Endothelial cell of umbilical vein (primary cell): ENCODE measurements at regions not wholly inside any gene's neighbourhood (a gene's known extent, or its start where the extent isn't known, plus 50 kb on each side); places are given as distances from the start of the nearest gene placed in this dataset.

Experiments used
- BruUV-seq: library from RNA; stranded (reverse); fragments of 400-500 nt; replicated peaks from 2 replicates; lab custom pipeline; 2021; lab: Mats Ljungman, UMichigan
- CTCF ChIA-PET: fragments of 300-600, 350-600 bp; sonication (Branson Sonifier 250); formaldehyde crosslinking; loops from one replicate; lab custom pipeline; 2021; ENCODE audit warnings: antibody characterized with exemption, inconsistent platforms; lab: Charles Lee
- POLR2A ChIA-PET: fragments of 300-600, 350-600 bp; sonication (Branson Sonifier 250); formaldehyde crosslinking; loops from one replicate; lab custom pipeline; 2021; ENCODE audit warnings: antibody characterized with exemption, inconsistent platforms; lab: Charles Lee
- DNase-seq: peaks from one replicate; pipeline ENCODE4 v3.0.0-alpha.2; 2011; ENCODE audit warnings: low read depth, low spot score
- FAIRE-seq: peaks from 2 replicates; lab custom pipeline; 2011; peaks lifted over from hg19 to GRCh38; lab: Jason Lieb, UNC
- H2AFZ ChIP-seq: 2 replicates; pipeline ENCODE4 v1.6.0; 2012; ENCODE audit warnings: low read depth, low read length, control low read depth, inconsistent platforms
- H3K27ac ChIP-seq: 2 replicates; pipeline ENCODE4 v1.5.1; 2011; ENCODE audit warnings: low read depth, mild to moderate bottlenecking, control low read depth, low read length, moderate library complexity; ENCODE audit not compliant: insufficient read depth
- H3K27me3 ChIP-seq, 2 experiments: 2 replicates each; pipeline versions ENCODE4 v1.6.0 to v1.6.1; 2011; ENCODE audit warnings: low read length in 2 of 2, mixed read lengths in 1 of 2; ENCODE audit not compliant: control insufficient read depth in 2 of 2, insufficient read depth in 2 of 2
- H3K36me3 ChIP-seq, 2 experiments: 2 replicates in 1 of 2; 3 replicates in 1 of 2; pipeline ENCODE4 v1.5.1; 2011; ENCODE audit warnings: low read length in 2 of 2, mild to moderate bottlenecking in 1 of 2, moderate library complexity in 1 of 2; ENCODE audit not compliant: control insufficient read depth in 2 of 2, insufficient read depth in 2 of 2; ENCODE audit errors: extremely low read depth in 1 of 2
- H3K4me1 ChIP-seq: 3 replicates; pipeline ENCODE4 v1.5.1; 2011; ENCODE audit warnings: mild to moderate bottlenecking, low read length; ENCODE audit not compliant: control insufficient read depth, insufficient read depth; ENCODE audit errors: extremely low read depth
- H3K4me2 ChIP-seq: 2 replicates; pipeline ENCODE4 v1.6.1; 2011; ENCODE audit warnings: low read length, control low read depth, mixed read lengths; ENCODE audit not compliant: insufficient read depth
- H3K4me3 ChIP-seq, 3 experiments: fragments of 200-600 bp in 1 of 3; sonication (generic), shearing (Covaris generic) in 1 of 3; replicated peaks in 1 of 3; 2 replicates each; pipeline ENCODE4 v1.5.1; 2011 to 2016; ENCODE audit warnings: control low read depth in 3 of 3, low read length in 3 of 3, mild to moderate bottlenecking in 2 of 3, inconsistent platforms in 1 of 3, low read depth in 1 of 3, moderate library complexity in 1 of 3; ENCODE audit not compliant: insufficient read depth in 1 of 3
- H3K79me2 ChIP-seq: 2 replicates; pipeline ENCODE4 v1.6.0; 2012; ENCODE audit warnings: low read length, inconsistent platforms; ENCODE audit not compliant: control insufficient read depth, insufficient read depth
- H3K9ac ChIP-seq: replicated peaks from 2 replicates; pipeline ENCODE3; 2011; ENCODE audit warnings: low read length, control low read depth; ENCODE audit not compliant: insufficient read depth; ENCODE audit errors: extremely low read depth
- H3K9me1 ChIP-seq: replicated peaks from 3 replicates; pipeline ENCODE4 v1.6.0; 2011; ENCODE audit warnings: mild to moderate bottlenecking, low read length; ENCODE audit not compliant: control insufficient read depth, insufficient read depth; ENCODE audit errors: extremely low read depth
- H3K9me3 ChIP-seq: replicated peaks from 2 replicates; pipeline ENCODE4 v1.5.1; 2012; ENCODE audit warnings: low read length, inconsistent platforms; ENCODE audit not compliant: control insufficient read depth, insufficient read depth
- H4K20me1 ChIP-seq: replicated peaks from 2 replicates; pipeline ENCODE3; 2011; ENCODE audit warnings: mild to moderate bottlenecking, low read length; ENCODE audit not compliant: control insufficient read depth, insufficient read depth; ENCODE audit errors: extremely low read depth
- CTCF ChIP-seq, 2 donors: IDR thresholded peaks; 1 replicate in 1 of 2; 2 replicates in 1 of 2; pipeline ENCODE4 v1.5.1; 2011; ENCODE audit warnings: low read length in 2 of 2, mild to moderate bottlenecking in 2 of 2, moderate library complexity in 2 of 2, control low read depth in 1 of 2, inconsistent platforms in 1 of 2, low read depth in 1 of 2; ENCODE audit not compliant: insufficient read depth in 1 of 2; ENCODE audit errors: extremely low read depth in 1 of 2
- EZH2 ChIP-seq: IDR thresholded peaks from 2 replicates; pipeline ENCODE4 v1.6.1; 2012; ENCODE audit warnings: borderline replicate concordance, low read depth, mild to moderate bottlenecking, moderate library complexity, low read length, inconsistent platforms; ENCODE audit not compliant: severe bottlenecking
- FOS ChIP-seq: IDR thresholded peaks from 2 replicates; pipeline ENCODE4 v1.6.1; 2011; ENCODE audit warnings: mild to moderate bottlenecking, low read length, moderate library complexity, borderline replicate concordance; ENCODE audit not compliant: insufficient read depth
- GATA2 ChIP-seq: IDR thresholded peaks from 2 replicates; pipeline ENCODE4 v1.7.0; 2011; ENCODE audit warnings: low read depth, mild to moderate bottlenecking, moderate library complexity, mixed read lengths, low read length; ENCODE audit not compliant: insufficient read length, insufficient read depth
- JUN ChIP-seq: IDR thresholded peaks from 2 replicates; pipeline ENCODE4 v1.6.1; 2011; ENCODE audit warnings: borderline replicate concordance, low read depth; ENCODE audit not compliant: insufficient read length, insufficient read depth
- MAX ChIP-seq: IDR thresholded peaks from 2 replicates; pipeline ENCODE4 v1.6.1; 2011; ENCODE audit not compliant: insufficient read depth, insufficient read length
- MYC ChIP-seq: IDR thresholded peaks from one replicate; pipeline ENCODE4 v1.6.1; 2011; ENCODE audit warnings: mild to moderate bottlenecking, low read depth, low read length
- POLR2A ChIP-seq: IDR thresholded peaks from 2 replicates; pipeline ENCODE4 v1.6.1; 2012; ENCODE audit warnings: low read depth, mild to moderate bottlenecking, control low read depth, low read length
- POLR2AphosphoS5 ChIP-seq: IDR thresholded peaks from 2 replicates; pipeline ENCODE4 v1.6.1; 2012; ENCODE audit warnings: low read depth, mild to moderate bottlenecking, control low read depth, low read length, moderate library complexity; ENCODE audit not compliant: insufficient read depth
- dilution Hi-C: fragments of 300-500 bp; cut with MboI; formaldehyde crosslinking; loops from one replicate; pipeline ENCODE4 v1.15.0; 2019; ENCODE audit warnings: low sequenced_read_pairs; ENCODE audit not compliant: extremely low pct_ligation_motif_present
- intact Hi-C: fragments of 100-400 bp; cut with micrococcal nuclease; formaldehyde crosslinking; loops from one replicate; pipeline ENCODE4 v1.10.0; 2022

GRCh38 chr4:10784621-10785020 lies 100.1 kb upstream of the CLNK start:
- no peak overlapping the region for H3K9ac ChIP-seq
- no peaks in the 10 kb centered on the region for H3K9me1 ChIP-seq
- TF ChIP-seq POLR2A (no peak), MAX (no peak), MYC (no peak), FOS (no peak), CTCF (IDR thresholded peaks at IDR 0.05; ENCODE audit: extremely low read depth in 1 of 2, insufficient read depth in 1 of 2, low read depth in 1 of 2, low read length in 2 of 2) (no peak), EZH2 (no peak), JUN (no peak), POLR2AphosphoS5 (no peak), GATA2 (no peak)
- no peaks in the 10 kb centered on the region for H3K27me3 ChIP-seq
- H2AFZ ChIP-seq: no peak overlapping the region
- no peak overlapping the region for H3K27ac ChIP-seq
- H3K4me2 ChIP-seq: no peak overlapping the region
- no peaks in the 10 kb centered on the region for H4K20me1 ChIP-seq
- no peaks in the 10 kb centered on the region for H3K9me3 ChIP-seq
- no peaks in the 10 kb centered on the region for H3K4me1 ChIP-seq
- ChIA-PET CTCF (interaction anchor here (1.5 kb wide), 1 partner anchor 11 kb away, joined by 4 read pairs; no protein-coding TSS in a partner anchor), POLR2A (no interaction called here)
- dilution Hi-C loops (no loop called here), intact Hi-C loops (no loop called here)
- H3K36me3 ChIP-seq: no peaks in the 10 kb centered on the region
- H3K4me3 ChIP-seq: no peak overlapping the region
- no peaks in the 10 kb centered on the region for H3K79me2 ChIP-seq
- BruUV-seq: no TSS peak
- DNase-seq (no peak), FAIRE-seq (no peak)
